CD4-positive, alpha-beta T cell treated with Interleukin-4 for 4 hours (primary cell): ENCODE measurements at regions not wholly inside any gene's neighbourhood (a gene's known extent, or its start where the extent isn't known, plus 50 kb on each side); places are given as distances from the start of the nearest gene placed in this dataset.
A peak's percentile ranks its signal among the peaks of the same experiment; 100 is the strongest.

Source experiments
- DNase-seq: peaks from one replicate; pipeline ENCODE4 v3.0.0-alpha.2; 2020

DNA sequence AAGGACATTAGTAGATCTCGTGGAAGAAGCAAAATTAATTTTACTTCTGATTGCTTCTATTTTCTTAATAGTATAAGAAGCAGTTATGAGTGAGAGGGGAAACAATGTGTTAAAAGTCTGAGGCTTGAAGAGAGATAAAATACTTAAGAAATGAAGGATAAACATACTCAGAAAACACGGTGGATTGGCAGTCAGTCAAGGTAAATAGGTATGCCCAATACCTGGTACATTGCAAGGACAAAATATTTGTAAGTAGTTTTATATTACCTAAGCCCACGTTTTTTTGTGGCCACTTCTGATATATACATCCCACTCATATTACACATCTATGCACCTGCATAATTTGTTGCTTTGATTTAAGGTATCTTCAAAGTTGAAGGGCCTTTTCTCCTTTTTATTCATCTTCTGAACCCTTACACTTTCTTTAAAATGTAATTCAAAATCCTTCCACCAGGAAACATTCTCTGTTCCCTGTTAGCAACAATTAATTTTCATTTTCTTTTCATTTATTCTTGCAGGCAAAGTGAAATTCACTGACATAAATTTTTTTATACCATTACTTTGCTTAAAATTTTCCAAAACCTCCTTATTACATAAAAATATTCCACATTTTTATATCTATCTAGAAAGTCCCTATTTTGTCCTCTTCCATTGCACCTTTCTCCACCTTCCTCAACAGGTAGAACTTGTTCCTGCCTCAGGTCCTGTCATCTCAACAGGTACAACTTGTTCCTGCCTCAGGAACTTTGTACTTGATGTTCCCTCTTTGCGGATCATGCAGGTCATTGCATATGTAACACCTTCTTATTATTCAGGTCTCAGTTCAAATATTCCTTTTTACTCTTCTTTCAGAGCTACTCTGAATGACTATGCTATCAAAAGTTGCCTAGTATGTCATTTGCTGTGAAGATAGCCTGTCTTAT, 755.7 kb upstream of the ALCAM start:
- no peak for DNase-seq

DNA sequence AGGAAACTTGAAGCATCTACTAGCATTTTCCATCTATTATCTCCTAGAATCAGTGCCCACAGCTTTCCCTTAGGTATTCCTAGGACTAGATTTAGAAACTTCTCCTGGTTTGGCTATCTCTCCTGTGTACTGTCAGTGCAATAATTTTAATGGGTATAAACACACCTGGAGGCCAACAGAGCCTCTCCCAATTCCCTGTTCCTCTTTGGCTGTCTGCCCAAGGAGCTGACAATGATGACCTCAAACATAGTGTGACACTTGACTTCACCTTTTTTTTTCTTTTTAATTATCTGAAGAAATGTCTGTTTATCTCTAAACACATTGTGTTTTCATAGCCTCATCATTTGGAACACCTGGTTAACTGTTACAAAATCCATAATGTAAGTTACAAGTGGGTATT, 754.5 kb upstream of the ALCAM start:
- no peak for DNase-seq

DNA sequence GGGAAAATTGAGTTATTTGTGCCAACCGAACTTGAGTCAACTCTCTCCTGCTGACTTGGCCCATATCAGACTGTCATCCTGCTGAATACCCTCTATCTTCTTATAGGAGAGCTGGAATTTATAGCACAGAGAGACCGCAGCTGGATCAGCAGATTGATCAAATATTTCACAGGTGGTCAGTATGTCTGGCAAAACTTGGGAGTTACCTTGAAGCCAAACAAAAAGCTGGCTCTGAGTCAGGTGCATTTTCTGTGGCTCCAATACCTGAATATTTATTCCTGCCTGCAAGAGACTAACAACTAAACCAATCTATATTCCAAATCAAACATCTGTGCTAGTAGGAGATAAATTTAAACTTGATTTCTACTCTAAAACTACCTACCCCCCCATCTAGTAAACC, 752.1 kb upstream of the ALCAM start:
- DNase-seq = no peak

GRCh38 chr3:104628185-104628789, 738.4 kb upstream of the ALCAM start:
- peak; percentile 4 for DNase-seq

- DNase-seq = no peak
Measured at GRCh38 chr3:104629038-104629437, 737.7 kb upstream of the ALCAM start.

- DNase-seq = no peak
Measured at GRCh38 chr3:104631254-104631653, 735.5 kb upstream of the ALCAM start.

DNA sequence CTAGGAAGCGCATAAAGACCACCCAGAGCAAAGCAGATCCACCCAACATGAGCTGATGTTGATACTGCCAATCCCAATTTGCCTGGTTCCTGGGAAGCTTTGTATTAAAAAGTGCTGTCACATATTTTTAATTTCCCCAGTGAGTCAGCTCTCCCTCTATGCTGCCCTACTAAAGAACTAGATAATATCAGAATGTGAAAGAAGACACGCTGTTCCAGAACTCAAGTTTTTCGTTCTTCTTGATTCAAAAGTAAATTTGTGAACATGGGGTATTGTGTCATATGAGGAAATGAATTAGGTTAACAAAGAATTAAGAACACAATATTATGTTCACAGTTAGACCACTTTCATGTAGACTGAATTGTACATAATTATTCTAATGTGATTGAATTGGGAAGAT, 734.2 kb upstream of the ALCAM start:
- no peak for DNase-seq

GRCh38 chr3:104632947-104633346, 733.8 kb upstream of the ALCAM start:
- no peak for DNase-seq

- no peak for DNase-seq
Measured at GRCh38 chr3:104635872-104636580, 730.7 kb upstream of the ALCAM start.

DNA sequence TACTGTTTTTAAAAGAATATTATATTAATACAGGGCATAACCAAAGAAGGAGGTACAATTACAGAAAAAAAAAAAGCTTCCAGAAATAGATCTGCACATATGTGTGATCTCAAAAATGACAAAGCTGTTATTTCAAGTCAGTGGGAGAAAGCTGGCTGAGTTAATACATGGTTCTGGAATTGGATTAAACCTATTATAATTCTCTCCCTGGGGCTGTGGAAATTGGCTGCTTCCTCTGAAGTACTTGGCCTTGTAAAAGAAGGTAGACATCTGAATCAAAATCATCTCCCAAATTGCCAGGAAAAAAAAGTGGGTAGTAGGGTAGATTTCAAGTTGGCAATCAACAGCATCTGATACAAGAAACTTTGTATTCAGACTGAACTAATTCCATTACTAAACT, 723.9 kb upstream of the ALCAM start:
- no peak for DNase-seq

GRCh38 chr3:104646196-104646595, 720.5 kb upstream of the ALCAM start:
- DNase-seq = no peak

DNA sequence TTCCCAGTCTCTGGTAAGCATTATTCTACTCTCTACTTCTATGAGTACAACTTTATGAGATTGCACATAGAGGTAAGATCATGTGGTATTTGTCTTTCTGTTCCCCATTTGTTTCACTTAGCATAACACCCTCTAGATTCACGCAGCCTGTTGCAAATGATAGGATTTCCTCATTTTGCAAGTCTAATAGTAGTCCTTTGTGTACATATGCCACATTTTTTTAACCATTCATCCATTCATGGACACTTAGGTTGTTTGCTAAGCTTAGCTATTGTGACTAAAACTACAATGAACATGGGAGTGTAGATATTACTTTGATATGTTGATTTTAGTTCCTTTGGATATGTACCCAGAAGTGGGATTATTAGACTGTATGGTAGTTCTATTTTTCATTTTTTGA, 717.9 kb upstream of the ALCAM start:
- no peak for DNase-seq

- DNase-seq = no peak
Measured at GRCh38 chr3:104669083-104669482, 697.6 kb upstream of the ALCAM start.

GRCh38 chr3:104672331-104672730, 694.4 kb upstream of the ALCAM start:
- no peak for DNase-seq

GRCh38 chr3:104673981-104674380, 692.7 kb upstream of the ALCAM start:
- DNase-seq = no peak

GRCh38 chr3:104676241-104676640, 690.5 kb upstream of the ALCAM start:
- DNase-seq = no peak

DNA sequence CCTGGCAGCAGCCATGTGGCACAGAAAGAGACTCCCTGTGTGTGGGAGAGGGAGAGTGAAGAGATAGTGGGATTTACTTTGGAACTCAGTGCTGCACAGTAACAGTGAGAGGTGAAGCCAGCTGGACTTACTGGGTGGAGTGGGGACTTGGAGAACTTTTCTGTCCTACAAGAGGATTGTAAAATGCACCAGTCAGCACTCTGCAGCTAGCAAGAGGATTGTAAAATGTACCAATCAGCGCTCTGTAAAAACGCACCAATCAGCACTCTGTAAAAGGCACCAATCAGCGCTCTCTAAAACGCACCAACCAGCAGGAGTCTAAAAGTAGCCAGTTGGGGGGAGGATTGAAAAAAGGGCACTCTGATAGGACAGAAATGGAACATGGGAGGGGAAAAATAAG, 688.8 kb upstream of the ALCAM start:
- DNase-seq = no peak

DNA sequence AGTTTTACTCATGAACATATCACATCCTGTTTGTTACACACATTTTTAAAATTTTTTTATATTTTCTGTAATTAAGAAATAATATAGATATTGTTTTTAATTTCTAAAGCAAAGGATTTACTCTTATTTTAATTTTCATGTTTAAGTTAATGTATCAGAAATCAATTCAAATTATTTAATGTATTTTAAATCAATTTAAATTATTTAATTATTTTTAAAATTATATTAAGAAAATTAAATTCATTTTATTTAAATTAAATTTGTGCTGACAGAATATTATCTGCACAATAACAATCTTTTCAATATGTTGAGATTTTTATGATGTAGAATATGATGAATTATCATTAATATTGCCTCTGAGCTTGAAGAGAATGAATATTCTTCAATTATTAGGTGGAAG, 681.2 kb upstream of the ALCAM start:
- DNase-seq = no peak

DNA sequence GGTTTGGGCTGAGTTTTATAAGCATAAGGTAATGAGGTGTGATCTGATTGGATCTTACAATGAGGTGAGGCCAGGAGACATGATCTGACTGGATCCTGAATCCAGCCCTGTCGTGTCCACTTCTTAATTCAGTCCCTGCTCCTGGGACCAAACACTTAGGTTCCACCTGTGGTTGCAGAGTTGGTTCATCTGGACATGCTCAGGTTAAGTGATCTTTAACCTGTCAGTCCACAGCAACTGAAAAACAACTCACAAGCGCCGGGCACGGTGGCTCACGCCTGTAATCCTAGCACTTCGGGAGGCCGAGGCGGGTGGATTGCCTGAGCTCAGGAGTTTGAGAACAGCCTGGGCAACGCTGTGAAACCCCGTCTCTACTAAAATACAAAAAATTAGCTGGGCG, 679.3 kb upstream of the ALCAM start:
- DNase-seq = no peak

- DNase-seq = no peak
Measured at GRCh38 chr3:104696470-104696869, 670.2 kb upstream of the ALCAM start.

DNA sequence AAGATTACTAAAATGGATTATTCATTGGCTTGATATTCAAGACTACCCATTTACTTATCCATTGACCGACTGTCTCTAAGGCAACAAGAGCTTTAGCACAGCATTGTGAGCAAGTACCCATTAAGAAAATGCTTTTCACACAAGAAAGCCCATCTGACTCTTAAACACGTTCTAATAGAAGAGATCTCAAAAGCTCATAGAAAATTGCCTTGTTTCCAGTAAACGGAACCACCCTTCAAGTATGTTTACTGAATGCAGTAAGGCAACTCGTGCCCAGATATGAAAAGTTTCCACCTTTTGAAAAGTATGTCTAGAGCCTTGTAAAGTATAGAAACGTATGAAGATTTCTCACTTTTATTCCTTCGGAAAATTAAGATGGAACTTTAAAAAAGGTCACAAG, 655.3 kb upstream of the ALCAM start:
- DNase-seq = no peak

- no peak for DNase-seq
Measured at GRCh38 chr3:104715972-104716371, 650.7 kb upstream of the ALCAM start.

GRCh38 chr3:104717828-104718196, 648.9 kb upstream of the ALCAM start:
- no peak for DNase-seq

DNA sequence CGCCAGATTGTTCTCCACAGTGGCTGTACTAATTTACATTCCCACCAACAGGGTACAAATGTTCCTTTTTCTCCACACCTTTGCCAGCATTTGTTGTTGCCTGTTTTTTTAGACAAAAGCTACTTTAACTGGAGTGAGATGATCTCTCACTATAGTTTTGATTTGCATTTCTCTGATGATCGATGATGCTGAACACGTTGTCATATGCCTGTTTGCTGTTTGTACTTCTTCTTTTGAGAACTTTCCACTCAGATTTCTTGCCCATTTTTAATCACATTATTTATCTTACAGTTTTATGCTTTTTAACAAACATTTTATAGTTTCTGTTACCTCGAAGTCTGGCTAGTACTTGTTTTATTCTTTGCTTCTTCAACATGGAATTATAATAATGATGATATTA, 643.7 kb upstream of the ALCAM start:
- DNase-seq = no peak
